Body of pancreas (tissue), 4 donors: ENCODE measurements at regions not wholly inside any gene's neighbourhood (a gene's known extent, or its start where the extent isn't known, plus 50 kb on each side); places are given as distances from the start of the nearest gene placed in this dataset.

Experiments
- CTCF ChIP-seq, 7 experiments: fragments of 450-650 bp in 4 of 7; fragments of 200-600 bp in 3 of 7; sonication (generic) in 3 of 7; IDR thresholded peaks; one replicate each; pipeline ENCODE4 v1.5.1; 2016 to 2019; ENCODE audit warnings: antibody characterized with exemption in 7 of 7
- POLR2A ChIP-seq, 3 donors: fragments of 450-650 bp; IDR thresholded peaks; one replicate each; pipeline ENCODE4 v1.6.1; 2016; ENCODE audit warnings: antibody characterized with exemption in 3 of 3, mild to moderate bottlenecking in 2 of 3

- no peak for TF ChIP-seq CTCF (IDR thresholded peaks at IDR 0.05)
- no peak for TF ChIP-seq POLR2A (IDR thresholded peaks at IDR 0.05)
Measured at GRCh38 chr1:106554294-106554693, 502.2 kb upstream of the PRMT6 start.
